NCI-H2081 (cell line): ENCODE measurements at regions not wholly inside any gene's neighbourhood (a gene's known extent, or its start where the extent isn't known, plus 50 kb on each side); places are given as distances from the start of the nearest gene placed in this dataset.

Experiments
- DNase-seq, 2 experiments: peaks; one replicate each; lab custom pipeline; 2025; lab: John Stamatoyannopoulos, UW

DNA sequence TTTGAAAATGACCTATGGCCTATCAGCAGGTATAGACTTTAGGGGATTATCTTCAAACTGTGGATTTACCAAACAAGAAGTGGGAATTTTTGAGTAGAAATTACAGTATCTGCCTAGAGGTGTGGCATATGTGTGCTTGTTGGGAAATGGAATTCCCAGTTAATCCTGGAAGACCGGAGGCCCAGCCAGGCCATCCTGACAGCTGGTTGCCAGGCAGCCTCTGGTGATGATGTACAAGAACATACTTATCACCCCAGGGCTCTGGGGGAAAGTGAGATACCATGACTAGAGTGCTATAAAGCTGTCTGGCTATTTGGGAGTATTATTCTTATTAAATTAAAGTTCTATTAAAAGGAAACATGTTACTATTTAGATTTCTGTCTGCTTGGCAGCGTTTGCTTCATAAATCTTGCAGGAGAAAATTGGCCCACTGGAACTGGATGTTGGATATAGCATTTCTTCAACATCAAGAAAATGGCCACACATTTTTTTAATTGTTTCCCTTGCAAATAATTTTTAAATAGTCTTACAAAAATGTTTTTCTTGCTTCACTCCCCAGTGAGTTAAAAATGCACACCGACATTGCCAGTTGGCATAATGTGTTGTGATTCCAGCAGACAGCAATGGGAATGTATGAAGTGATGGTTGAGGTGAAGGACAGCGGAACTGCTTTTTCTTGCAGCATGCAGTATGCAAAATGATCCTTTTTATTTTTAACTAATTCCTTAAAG, 187.8 kb downstream of the MYLK4 start:
- DNase-seq: no peak

DNA sequence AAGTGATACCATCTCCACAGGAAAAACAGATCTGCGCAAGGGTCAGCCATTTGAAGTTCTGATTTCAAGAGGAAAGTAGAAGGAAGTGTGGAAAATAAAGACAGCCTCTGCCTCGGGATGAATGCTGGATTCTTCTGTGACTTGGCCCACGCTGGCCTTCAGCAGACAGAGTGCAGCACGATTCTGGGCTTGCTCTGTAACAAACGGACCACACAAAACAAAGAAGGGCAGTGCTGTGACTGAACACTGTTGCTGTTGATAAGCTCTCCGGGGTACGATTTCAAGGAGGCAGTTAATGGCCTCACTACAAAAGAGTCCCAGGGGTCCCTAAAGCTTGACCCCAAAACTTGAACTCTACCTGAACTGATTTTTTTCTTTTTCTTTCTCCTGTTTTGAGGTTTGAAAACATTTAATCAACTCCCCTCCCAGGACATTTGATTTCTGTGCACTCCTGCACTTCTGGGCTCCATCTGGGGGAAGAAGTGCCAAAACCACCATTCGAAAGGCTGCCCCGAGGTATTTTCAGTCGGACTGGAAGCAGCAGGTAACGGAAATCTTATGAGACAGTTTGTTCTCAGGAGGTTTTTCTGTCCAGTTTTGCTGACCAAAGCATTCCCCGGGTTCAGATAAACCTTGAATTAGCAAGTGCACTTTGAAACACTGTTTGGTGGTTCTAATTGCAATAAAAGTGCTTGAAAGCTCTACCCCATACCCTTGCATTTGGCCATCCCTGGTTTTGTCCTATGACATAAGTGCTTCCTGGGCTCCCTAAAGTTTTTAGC, 189.6 kb downstream of the MYLK4 start:
- DNase-seq: no peak

DNA sequence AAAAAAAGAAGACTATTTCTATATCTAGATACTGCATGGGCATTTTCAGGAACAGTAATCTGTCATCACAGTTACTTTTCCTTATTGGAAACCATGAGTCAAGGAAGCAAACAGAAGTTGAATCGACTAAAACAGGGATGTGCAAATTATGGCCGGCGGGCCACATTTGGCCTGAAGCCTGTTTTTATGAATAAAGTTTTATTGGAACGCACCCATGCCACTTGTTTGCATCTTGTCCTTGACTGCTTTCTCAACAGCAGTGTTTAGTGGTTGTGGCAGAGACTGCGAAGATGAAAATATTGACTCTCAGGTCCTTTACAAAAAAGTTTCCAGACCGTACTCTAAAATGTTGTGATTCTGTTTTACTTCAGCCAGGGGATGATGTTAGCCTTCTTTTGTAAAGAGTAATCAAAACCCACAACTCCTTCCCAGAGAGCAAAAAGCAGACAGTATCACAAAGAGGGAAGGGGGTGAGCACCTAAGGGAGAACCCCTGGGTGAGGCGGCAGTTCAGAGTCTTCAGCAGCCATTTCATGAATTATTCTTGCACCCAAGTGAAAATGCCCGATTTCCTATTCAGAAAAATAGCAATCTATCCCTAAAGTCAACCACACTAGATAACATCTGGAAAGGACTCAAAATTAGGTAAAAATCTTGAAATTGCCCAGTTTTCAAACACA, 190.4 kb downstream of the MYLK4 start:
- no peak for DNase-seq

DNA sequence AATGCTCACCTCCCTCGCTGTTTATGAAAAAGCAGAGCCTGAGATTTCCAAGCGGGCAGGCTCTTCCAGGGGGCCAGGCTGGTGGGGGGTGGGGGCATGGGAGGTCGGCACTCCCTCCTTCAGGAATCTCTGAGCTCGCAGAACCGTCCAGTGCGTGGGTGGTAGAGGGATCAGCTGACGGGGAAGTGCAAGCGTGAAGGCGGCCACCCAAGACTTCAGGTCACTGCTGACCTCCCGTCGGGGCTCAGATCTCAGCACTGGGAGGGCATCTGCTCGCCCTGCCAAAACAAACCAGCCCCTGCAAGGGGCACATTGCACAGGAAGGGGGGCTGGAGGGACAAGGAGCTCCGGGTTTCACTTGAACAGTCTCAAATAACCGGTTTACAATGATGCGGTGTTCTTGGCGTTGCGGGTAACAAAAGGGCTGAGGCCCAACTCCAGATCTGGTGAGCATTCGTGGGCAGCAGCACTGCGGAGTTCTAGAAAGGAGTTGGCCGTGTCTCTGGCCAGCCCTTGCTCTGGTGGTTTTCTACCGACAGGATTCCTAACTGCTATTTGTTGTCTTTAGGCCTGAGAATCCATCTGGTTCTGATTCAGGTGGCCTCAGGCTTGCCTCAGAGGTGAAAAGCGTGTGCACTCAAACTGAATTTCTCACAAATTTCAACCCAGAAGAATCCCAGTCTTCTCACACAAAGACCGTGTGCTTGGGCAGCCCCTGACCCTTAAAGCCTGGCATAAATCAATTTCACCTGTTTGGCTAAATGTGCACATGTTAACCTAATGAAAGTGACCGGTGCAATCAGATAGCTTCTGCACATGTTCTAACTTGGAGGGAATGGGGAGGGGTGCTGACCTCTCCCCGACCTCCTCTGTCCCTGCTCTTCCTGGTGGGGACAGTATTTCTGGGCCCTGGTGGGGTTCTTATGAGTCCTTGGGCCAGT, 191.6 kb downstream of the MYLK4 start:
- DNase-seq: no peak

DNA sequence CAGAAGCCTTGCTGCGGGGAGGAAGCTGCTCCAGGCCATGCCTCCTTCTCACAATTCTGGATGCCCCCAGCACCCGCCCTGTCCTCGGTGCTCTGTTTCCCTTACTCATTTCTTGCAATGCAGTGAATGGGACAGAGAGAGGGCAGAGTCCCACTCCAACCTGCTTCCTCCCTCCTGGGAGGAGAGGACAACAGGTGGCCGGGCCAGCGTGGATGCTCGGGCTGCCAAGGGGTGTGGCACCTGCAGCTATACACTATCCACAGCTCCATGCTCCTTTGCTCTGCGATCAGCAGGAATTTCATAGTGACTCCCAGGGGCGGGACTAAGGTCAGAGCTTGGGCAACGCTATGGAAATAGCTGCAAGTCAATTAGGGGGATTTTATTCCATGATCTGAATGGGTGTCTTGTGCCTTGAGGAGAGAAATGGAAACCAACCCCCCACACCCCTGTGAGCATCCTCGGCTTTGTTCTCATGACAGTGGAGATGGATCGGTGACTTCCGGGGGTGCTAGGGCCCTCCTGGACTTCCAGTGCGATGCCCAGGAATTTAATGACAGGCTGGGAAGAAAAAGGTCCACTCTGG, 192.5 kb downstream of the MYLK4 start:
- DNase-seq: no peak

DNA sequence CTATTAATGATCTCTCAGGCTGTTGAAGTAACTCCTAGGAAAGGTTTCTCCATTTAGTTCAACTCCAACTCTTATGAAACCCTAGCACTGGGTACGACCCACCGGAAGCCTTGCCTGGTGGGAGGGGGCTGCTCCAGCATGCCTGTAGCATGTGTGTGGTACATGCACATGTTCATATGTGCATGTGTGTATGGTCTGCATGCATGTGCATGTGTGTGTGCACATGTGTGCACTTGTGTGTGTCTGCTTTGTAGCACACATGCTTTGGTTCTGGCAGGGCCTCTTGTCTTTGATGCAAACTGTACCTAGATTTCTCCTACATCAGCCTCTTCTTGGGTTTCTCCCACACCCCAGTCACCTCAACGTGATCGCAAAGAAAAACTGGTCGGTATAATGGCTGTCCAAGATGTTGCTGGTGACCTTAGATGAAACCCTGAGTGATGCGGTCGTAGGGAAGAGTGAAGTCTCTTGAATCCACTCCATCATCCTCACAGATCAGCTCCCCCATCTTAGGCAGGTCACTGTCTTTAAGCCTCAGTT, 193.5 kb downstream of the MYLK4 start:
- no peak for DNase-seq

DNA sequence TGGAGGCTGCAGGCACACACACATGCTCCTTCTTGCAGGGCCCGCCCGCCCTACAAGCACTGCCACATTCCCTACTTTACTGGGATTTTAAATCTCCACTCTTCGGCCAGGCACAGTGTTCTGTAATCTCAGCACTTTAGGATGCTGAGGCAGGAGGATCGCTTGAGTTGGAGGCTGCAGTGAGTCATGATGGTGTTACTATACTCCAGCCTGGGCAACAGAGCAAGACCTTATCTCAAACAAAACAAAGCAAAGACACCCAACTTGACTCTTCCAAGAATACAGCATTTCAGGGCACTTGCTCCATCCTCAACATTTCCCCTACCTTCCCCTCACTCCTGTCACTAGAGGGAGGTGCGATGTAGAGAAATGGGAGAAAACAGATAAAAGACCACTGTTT, 194.0 kb downstream of the MYLK4 start:
- DNase-seq: no peak

DNA sequence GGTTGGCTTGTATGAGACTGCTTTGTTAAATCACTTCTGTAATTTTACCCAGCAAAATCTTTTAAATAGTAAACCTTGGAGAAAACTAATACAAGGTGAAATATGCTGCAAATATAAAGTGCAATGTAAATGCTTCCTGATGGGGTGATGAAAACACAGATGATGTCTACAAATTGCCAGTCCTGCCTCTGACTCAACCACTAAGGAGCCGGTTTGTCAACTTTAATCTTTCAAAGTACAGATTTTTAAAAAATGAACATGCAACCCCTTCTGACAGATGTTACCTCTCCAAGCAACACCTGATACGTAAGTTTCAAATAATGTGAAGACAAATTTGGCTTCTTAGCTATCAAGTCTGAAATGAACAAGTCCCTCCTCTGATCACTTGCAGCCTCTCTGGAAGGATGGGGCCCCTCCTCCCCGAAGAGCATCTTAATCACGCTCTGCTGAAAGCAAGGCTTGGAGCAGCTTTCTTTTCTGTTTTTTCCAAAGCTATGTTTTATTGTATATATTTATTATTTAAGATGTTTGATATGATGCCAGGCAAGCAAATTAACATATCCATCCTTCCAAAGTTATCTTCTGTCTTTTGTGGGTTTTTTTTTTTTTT, 196.0 kb downstream of the MYLK4 start:
- no peak for DNase-seq

DNA sequence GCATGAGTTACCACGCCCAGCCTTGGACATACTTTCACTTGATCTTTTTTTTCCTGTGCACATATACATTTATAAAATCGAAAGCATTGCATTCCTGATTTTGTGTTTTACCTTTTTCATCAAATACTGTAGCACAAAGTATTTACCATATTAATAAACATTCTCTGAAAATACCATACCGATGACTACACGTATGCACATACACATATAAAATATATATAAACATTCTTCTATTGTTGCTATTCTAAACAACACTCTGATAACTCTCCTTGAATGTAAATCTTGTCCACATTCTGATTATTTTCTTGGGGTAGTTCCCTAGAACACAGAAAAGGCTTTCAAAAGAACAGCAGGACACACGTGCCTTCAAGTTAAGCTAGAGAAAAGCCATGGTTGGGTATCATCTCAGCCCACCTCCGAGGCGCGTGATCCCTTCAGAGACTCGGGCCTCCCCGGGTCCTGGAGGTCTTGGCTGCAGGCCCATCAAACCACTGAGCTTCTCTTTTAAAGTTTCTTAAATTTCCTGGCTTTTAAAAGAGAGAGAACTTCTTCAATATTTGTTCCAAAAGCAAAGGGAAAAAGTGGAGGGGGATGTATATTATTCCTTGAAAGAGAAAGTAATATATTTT, 198.1 kb downstream of the MYLK4 start:
- no peak for DNase-seq

DNA sequence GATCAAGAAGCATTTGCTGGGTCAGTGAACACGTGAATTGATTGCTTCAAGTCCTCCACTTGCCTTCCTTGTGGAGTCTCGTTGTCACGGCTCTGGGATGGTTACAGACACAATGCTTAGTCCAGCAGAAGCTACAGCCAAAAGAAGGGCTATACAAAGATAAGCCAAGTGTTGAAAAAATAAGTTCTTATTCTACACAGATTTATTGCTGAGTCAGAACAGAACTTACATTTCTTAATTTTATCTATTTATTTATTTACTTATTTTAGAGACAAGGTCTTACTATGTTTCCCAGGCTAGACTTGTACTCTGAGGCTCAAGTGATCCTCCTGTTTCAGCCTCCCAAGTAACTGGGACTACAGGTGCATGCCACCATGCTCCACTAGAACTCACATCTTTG, 199.0 kb downstream of the MYLK4 start:
- DNase-seq: no peak

DNA sequence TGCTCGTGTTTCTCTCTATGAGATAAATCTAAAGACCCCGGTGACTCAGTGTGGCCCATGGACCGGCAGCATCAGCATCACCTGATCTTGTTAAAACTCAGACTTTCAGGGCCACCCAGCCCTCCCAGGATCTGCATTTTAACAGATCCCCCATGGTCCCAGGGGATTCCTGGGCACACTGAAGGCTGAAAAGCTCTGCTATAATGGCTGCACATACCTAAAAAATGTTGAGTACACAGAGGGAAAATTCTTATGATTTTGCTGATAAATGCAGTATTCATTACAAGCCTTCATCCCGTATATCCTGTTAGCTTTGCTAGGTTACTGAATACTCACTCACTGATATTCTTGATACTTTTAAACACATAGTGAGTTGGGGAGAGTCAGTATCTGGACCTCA, 200.5 kb downstream of the MYLK4 start:
- no peak for DNase-seq

DNA sequence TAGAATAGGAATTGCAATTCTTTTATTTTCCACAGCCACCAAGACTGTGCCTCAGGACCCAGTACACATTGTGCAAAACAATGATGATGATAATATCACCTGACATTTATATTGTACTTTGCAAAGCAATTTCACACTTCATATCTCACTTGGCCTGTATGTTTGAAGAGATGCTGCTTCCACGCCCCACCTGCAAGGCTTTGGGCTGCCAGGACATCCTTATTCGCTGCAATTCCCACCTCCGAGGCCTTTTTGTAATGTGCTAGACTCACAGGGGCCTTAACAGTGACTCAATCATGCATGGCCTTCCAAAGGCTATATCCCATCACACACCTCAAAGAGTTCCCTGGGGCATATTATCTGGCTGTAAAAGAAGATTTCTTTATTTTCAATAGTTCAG, 200.9 kb downstream of the MYLK4 start:
- no peak for DNase-seq

DNA sequence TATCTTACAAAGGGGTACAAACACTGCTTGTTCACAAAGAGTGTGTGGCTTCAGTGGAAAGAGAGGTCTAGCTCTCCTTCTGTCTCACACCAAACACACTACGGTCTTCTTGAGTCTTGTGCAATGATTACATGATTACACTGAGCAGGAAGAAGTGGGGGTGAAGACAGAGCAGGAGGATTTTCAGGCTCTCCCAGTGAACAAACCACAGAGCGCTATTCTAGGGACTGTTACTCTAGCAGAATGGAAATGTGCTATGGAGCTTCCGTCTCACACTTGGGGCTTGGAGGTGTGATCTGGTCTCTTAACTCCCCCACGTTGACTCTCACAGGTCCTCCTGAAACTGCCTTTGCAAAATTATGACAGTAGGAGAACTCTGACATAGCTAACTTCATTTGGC, 203.4 kb downstream of the MYLK4 start:
- no peak for DNase-seq

DNA sequence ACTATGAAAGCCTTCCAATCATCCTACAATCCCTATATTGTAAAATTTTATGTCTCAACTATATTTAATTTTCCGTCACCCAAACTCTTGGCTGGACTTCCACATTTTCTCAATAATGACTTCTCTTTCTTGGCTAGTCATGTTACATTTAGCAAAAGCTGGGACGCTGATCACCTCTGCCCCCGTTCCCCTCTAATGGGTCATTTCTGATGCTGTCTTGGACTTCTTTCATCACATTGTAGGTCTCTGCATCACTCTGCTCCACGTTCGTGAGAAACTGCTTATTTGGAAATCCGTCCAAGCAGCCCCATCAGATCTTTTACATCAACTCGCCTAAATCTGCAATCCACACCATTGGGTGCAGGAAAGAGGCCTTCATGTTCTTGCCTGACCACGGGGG, 203.8 kb downstream of the MYLK4 start:
- no peak for DNase-seq

DNA sequence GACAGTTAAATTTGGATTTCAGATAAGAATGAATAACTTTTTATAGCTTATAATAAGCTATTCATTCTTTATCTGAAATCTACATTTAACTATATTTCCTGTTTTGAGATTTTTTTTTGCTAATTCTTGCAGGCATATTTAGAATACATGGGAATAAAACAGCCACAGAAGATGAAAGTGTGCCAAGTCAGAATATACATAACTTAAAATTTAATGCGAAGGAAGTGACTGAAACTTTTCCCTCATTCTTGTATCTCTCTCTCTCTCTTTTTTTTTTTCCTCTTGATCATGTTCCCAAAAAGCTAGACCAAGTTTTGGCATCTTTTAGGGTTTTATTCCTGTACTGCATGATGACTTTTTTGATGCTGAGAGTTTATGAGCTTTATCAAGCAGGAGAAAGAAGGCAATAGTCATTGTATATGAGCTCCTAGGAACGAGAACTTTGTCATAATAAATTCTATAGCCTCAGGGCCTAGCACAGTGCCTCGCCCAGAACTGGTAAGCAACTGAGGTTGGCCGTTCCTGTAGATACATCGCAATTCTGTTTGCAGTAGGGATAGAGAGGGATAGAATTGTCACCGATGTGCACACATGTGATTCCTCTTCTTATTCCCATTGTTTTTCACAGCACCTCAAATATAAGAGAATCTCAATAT, 205.2 kb downstream of the MYLK4 start:
- no peak for DNase-seq

DNA sequence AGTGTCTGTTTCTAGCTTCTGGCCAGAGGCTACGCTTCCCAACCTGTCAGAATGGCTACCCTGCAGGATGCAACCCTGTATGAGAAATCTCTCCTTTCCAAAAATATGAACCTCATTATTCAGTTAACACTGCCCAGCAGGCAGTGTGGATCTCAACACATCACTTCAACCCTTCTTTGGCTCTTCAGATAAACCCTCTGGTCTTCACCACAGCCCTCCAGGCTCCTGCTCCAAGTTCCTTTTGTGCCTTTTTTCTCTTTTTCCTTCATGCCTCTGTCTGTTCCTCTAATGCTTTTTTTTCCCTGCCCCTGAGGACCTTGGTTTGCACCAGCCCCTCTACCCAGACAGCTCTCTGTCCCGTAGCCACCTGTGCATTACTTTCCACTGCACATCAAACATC, 207.4 kb downstream of the MYLK4 start:
- no peak for DNase-seq

DNA sequence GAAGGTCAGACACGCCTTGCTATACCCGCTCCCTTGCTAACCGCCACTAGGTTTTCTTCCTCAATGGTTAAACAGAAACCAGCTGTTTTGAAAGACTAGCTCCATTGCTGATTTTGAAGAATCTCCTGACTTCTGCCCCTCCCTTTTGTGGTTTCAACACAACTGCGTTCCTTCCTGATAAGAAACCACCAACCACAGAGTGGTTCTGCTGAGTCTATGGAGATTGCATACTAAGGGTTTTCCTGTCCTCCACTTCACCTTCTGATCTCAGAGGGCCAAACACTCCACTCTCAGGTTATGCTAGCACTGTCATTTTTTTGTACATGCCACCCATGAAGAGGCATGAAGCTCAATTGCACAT, 207.9 kb downstream of the MYLK4 start:
- DNase-seq: no peak

DNA sequence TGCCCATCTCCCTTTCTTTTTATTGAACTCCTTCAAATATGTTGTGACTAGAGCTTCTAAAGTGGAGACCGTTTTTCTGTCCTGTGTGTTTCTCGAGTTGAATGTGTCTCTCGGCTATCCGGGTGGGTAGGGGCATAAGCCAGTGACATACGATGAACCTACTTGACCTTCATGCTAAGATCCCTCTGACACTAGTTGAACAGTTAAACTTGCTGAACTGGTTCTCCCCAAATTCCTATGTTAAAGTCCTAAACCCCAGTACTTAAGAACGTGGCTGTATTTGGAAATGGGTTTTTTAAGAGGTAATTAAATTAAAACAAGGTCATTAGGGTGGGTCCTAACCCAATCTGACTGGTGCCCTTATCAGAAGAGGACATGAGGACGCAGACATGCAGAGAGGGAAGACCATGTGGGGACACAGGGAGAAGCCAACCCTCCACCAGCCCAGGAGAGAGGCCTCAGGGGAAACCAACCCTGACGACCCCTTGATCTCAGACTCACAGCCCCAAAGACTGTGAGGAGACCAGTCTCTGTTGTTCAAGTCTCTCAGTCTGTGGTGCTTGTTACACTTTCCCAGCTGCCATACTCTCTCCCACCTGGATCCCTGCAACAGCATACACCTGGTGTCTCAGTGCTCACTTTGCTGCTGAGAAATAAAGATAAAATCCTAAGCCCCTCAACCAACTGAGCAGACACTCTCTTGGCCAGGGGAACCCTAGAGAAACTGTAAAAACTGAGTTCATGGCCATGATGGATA, 208.4 kb downstream of the MYLK4 start:
- no peak for DNase-seq

DNA sequence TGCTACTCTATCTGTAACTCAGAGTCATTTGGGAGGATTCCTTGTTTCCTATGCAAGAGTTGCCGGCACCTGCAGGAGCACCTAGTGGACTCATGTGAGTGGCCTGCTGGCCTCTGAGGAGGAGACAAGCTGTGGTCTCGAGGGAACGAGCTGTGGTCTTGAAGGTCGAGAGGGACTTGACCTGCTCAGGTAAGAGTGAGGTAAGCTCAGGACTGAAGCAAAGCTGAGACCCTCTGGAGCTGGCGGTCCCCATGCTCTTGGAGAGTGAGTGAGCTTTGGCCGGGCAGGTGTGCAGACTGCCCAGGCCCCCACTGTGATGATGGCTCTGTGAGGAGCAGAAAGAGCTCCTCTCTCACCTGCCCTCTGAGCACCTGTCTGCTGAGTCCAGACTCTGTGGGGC, 214.3 kb downstream of the MYLK4 start:
- no peak for DNase-seq
